ENCODE measurements at regions not wholly inside any gene's neighbourhood (a gene's known extent, or its start where the extent isn't known, plus 50 kb on each side); places are given as distances from the start of the nearest gene placed in this dataset.

DNA sequence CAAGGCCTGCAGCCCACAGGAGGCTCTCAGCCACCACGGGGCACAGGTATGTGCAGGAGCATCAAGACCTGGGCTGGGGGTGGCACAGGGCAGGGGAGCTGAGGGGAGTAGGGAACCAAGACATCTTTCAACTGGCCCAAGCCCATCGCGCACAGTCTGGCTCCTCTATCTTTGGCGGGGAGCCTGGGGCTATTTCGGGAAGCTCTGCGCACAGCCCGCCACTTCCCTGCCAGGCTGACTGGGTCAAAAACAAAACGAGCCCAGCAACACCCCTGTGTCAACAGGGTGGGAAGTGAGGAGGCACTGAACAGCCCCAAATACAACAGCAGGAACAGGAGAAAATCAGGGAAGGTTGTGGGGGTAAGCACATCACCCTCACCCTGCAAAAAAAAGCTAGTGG is 83.9 kb downstream of the ARL6IP4 start:
- Histone ChIP-seq H3K4me1 (replicated peaks; ENCODE audit: insufficient read depth) (peaks cover 47% of the 10 kb centered on the region), H3K27me3 (ENCODE audit: insufficient read depth, low read depth) (no peaks in the 10 kb centered on the region), H3F3A (ENCODE audit: insufficient read depth, low read depth) (peaks cover 34% of the 10 kb centered on the region), H3K4me2 (peak overlapping the region; percentile 71), H3K27ac (peak overlapping the region; percentile 90), H4K20me1 (ENCODE audit: insufficient read depth) (no peaks in the 10 kb centered on the region), H3K36me3 (ENCODE audit: low read depth) (no peaks in the 10 kb centered on the region), H3K9me3 (ENCODE audit: insufficient read depth, low read depth) (no peaks in the 10 kb centered on the region), H2AFZ (no peak overlapping the region), H3K4me3 (no peak overlapping the region), H3K9me2 (ENCODE audit: insufficient read depth) (no peaks in the 10 kb centered on the region), H3K79me2 (ENCODE audit: low read depth) (peaks cover 45% of the 10 kb centered on the region)
- no peak for DNase-seq
- POLR2A ChIA-PET (ENCODE audit: unreplicated experiment) = no interaction called here
- TF ChIP-seq EZH2 (IDR thresholded peaks at IDR 0.05; ENCODE audit: low read depth) = no peak
- TF ChIP-seq, protein P1, sequence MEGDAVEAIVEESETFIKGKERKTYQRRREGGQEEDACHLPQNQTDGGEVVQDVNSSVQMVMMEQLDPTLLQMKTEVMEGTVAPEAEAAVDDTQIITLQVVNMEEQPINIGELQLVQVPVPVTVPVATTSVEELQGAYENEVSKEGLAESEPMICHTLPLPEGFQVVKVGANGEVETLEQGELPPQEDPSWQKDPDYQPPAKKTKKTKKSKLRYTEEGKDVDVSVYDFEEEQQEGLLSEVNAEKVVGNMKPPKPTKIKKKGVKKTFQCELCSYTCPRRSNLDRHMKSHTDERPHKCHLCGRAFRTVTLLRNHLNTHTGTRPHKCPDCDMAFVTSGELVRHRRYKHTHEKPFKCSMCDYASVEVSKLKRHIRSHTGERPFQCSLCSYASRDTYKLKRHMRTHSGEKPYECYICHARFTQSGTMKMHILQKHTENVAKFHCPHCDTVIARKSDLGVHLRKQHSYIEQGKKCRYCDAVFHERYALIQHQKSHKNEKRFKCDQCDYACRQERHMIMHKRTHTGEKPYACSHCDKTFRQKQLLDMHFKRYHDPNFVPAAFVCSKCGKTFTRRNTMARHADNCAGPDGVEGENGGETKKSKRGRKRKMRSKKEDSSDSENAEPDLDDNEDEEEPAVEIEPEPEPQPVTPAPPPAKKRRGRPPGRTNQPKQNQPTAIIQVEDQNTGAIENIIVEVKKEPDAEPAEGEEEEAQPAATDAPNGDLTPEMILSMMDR (conservative IDR thresholded peaks at IDR 0.05) = no peak
- no TSS peak for BruUV-seq (replicated peaks)
- intact Hi-C loops (cut with micrococcal nuclease; ENCODE audit: unreplicated experiment) = no loop called here
- CTCF ChIA-PET = no interaction called here

DNA sequence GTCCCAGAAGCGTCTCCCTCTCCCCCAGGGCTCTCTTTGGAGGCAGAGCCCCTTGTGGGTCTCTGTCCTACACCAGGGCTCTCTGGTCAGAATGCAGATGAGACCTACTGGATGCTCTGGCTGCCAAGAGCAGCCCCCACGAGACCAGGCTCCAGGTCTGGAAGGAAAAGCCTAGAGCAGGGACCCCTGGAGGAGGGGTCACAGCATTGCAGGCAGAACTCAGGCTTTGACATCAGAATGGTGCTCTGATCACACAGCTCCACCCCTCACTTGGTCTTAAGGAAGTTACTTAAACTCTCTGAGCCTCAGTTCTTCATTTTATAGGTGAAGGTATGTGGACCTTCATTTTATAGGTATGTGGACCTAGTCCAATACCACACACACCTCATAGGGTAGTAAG is 83.1 kb downstream of the ARL6IP4 start:
- Histone ChIP-seq H3K9me2 (ENCODE audit: insufficient read depth) (no peaks in the 10 kb centered on the region), H3K4me3 (no peak overlapping the region), H3K27me3 (ENCODE audit: insufficient read depth, low read depth) (no peaks in the 10 kb centered on the region), H3K79me2 (ENCODE audit: low read depth) (peaks cover 37% of the 10 kb centered on the region), H3F3A (ENCODE audit: insufficient read depth, low read depth) (peaks cover 34% of the 10 kb centered on the region), H3K36me3 (ENCODE audit: low read depth) (no peaks in the 10 kb centered on the region), H3K4me1 (replicated peaks; ENCODE audit: insufficient read depth) (peaks cover 42% of the 10 kb centered on the region), H3K9me3 (ENCODE audit: insufficient read depth, low read depth) (no peaks in the 10 kb centered on the region), H3K4me2 (peak overlapping the region; percentile 71), H4K20me1 (ENCODE audit: insufficient read depth) (no peaks in the 10 kb centered on the region), H3K27ac (peak overlapping the region; percentile 90), H2AFZ (no peak overlapping the region)
- CTCF ChIA-PET = no interaction called here
- no TSS peak for BruUV-seq (replicated peaks)
- intact Hi-C loops (cut with micrococcal nuclease; ENCODE audit: unreplicated experiment) = loop anchor here (2.0 kb wide), 1 partner anchor 79 kb away; no protein-coding TSS in a partner anchor
- no peak for TF ChIP-seq EZH2 (IDR thresholded peaks at IDR 0.05; ENCODE audit: low read depth)
- TF ChIP-seq, protein P1 (conservative IDR thresholded peaks at IDR 0.05) = peak; percentile 54
- DNase-seq = no peak
- POLR2A ChIA-PET (ENCODE audit: unreplicated experiment) = no interaction called here

DNA sequence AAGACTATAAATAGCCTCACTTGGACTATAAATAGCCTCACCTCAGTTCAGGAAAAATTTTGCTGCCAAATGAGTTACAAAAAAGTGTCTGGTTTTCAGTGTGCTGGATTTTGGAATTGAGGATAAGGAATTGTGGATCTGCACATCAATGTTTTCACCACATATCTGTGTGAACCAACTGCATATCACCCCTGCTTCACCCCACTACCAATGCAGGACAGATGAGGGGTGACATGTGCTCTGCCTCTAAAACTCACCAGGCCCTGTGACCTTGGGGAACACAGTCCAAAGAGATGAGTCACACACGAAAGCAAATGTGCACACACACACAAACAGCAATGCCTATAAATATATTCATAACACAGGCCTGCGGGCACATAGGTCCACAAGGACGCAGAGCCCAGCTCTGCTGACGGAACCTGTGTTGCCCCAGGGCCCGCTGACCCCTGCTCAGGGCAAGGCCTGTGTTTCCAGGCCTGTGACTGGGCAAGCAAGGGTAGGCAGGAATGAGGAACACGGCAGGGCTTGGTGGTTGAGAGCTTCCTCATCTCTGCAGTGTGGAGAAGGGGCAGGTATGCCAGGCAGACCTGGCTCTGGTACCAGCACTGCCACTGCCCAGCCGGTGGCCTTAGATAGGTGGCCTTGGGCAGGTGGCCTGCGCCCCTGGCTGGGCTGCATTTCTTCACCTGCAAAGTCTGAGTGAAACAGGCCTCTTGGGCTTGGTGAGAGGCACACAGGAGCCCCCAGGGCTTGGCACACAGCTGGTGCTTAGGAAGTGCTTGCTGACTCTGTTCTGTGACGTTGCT is 82.4 kb downstream of the ARL6IP4 start:
- H3K4me1 ChIP-seq (replicated peaks; ENCODE audit: insufficient read depth) = peaks cover 42% of the 10 kb centered on the region
- no peak overlapping the region for H2AFZ ChIP-seq
- H4K20me1 ChIP-seq (ENCODE audit: insufficient read depth) = no peaks in the 10 kb centered on the region
- ChIA-PET CTCF (no interaction called here), POLR2A (ENCODE audit: unreplicated experiment) (interaction anchor here (0.7 kb wide), 1 partner anchor 39 kb away, joined by 3 read pairs; no protein-coding TSS in a partner anchor)
- no peaks in the 10 kb centered on the region for H3K27me3 ChIP-seq (ENCODE audit: insufficient read depth, low read depth)
- intact Hi-C loops (cut with micrococcal nuclease; ENCODE audit: unreplicated experiment) = loop anchor here (2.0 kb wide), 1 partner anchor 80 kb away; no protein-coding TSS in a partner anchor
- H3K4me2 ChIP-seq = peak overlapping the region; percentile 71
- H3K9me3 ChIP-seq (ENCODE audit: insufficient read depth, low read depth) = no peaks in the 10 kb centered on the region
- H3K27ac ChIP-seq = peak overlapping the region; percentile 90
- peaks cover 35% of the 10 kb centered on the region for H3K79me2 ChIP-seq (ENCODE audit: low read depth)
- BruUV-seq (replicated peaks) = no TSS peak
- peak; percentile 88 to 97 for DNase-seq
- peaks cover 34% of the 10 kb centered on the region for H3F3A ChIP-seq (ENCODE audit: insufficient read depth, low read depth)
- H3K9me2 ChIP-seq (ENCODE audit: insufficient read depth) = no peaks in the 10 kb centered on the region
- TF ChIP-seq, protein P1 (conservative IDR thresholded peaks at IDR 0.05) = no peak
- TF ChIP-seq EZH2 (IDR thresholded peaks at IDR 0.05; ENCODE audit: low read depth) = no peak
- no peak overlapping the region for H3K4me3 ChIP-seq
- H3K36me3 ChIP-seq (ENCODE audit: low read depth) = no peaks in the 10 kb centered on the region
